Activated T-helper 17 cell treated with anti-CD3 and anti-CD28 coated beads, Interleukin-2, amount 50 U/mL, for 72 hours (primary cell): ENCODE measurements at regions not wholly inside any gene's neighbourhood (a gene's known extent, or its start where the extent isn't known, plus 50 kb on each side); places are given as distances from the start of the nearest gene placed in this dataset.

Experiments
- ATAC-seq: fragments of 150-1000 bp; cut with Tn5 transposase; replicated peaks from 2 replicates; pipeline ENCODE4 v1.10.0; 2021; ENCODE audit warnings: mild to moderate bottlenecking, moderate library complexity
- H3K27ac Mint-ChIP-seq: one replicate; pipeline ENCODE4 v1.8.0; 2022; ENCODE audit warnings: mixed read lengths
- H3K27me3 Mint-ChIP-seq: one replicate; pipeline ENCODE4 v1.8.0; 2022; ENCODE audit warnings: mixed read lengths
- H3K36me3 Mint-ChIP-seq: one replicate; pipeline ENCODE4 v1.8.0; 2022; ENCODE audit warnings: low read depth, mild to moderate bottlenecking, mixed read lengths
- H3K4me1 Mint-ChIP-seq: one replicate; pipeline ENCODE4 v1.8.0; 2022; ENCODE audit warnings: mixed read lengths
- H3K4me3 Mint-ChIP-seq: one replicate; pipeline ENCODE4 v1.8.0; 2022; ENCODE audit warnings: mild to moderate bottlenecking, mixed read lengths
- H3K9me3 Mint-ChIP-seq: one replicate; pipeline ENCODE4 v1.8.0; 2022; ENCODE audit warnings: mixed read lengths

DNA sequence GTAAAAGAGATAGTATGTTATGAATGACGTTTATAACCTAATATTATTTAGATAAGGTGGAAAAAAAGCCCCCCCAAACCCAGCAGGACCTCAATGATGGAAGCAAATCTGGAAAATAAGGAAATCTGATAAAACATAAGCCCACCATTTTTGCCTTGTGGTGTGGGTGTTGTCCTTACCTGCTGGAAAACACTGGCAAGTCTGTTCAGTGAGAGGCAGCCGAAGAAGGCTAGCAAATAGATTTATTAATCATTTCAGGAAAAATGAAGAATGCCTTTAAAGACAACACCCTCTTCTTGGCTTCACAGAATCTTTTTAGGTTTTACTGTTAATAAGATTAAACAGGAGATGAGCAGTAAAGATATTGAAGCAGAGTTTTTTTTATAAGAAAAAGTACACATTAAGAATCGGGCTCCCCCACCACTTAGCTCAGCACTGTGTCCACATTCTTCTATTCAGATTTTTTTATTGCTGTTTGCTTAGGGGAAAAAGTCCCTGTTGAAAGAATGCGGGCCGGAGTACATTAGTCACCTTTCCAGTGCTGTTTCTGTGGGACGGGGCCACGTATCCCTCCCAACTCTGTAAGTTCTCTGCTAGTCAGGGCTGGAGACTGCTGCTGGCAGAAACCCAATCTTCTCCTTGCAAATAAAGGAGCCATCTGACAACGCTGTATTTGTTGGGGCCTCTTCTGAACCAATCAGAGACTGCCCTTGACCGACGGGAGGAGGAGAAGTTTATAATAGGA lies 104.1 kb downstream of the EVX1 start:
- Mint-ChIP-seq H3K36me3 (no peaks in the 10 kb centered on the region), H3K27ac (no peak overlapping the region), H3K27me3 (peaks cover 18% of the 10 kb centered on the region), H3K9me3 (no peaks in the 10 kb centered on the region), H3K4me1 (no peaks in the 10 kb centered on the region), H3K4me3 (no peak overlapping the region)
- no peak for ATAC-seq

- H3K27ac Mint-ChIP-seq = no peak overlapping the region
- no peak for ATAC-seq
- H3K36me3 Mint-ChIP-seq = no peaks in the 10 kb centered on the region
- H3K4me3 Mint-ChIP-seq = no peak overlapping the region
- H3K4me1 Mint-ChIP-seq = no peaks in the 10 kb centered on the region
- no peaks in the 10 kb centered on the region for H3K9me3 Mint-ChIP-seq
- peaks cover 15% of the 10 kb centered on the region for H3K27me3 Mint-ChIP-seq
Measured at GRCh38 chr7:27347276-27347640, 104.7 kb downstream of the EVX1 start.

DNA sequence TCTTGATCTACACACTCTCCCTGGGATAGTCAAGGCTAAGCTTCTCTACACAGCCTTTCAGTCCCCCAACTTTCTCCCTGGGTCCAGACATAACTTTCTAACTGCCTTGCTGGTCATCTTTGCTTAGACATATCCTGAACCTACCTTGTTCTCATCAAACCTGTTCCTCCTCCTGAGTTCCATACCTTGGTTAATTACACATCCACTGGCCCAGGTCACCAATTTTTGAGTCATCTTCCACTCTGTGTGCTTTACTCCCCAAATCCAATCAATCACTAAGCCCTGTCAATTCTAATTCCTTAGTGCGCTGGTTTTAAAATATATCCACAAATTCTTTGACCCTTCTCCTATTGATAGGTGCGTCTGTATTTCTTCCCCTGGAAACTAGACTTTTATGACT lies 107.0 kb downstream of the EVX1 start:
- Mint-ChIP-seq H3K36me3 (no peaks in the 10 kb centered on the region), H3K9me3 (no peaks in the 10 kb centered on the region), H3K27me3 (peaks cover 18% of the 10 kb centered on the region), H3K4me3 (no peak overlapping the region), H3K4me1 (no peaks in the 10 kb centered on the region), H3K27ac (no peak overlapping the region)
- no peak for ATAC-seq

DNA sequence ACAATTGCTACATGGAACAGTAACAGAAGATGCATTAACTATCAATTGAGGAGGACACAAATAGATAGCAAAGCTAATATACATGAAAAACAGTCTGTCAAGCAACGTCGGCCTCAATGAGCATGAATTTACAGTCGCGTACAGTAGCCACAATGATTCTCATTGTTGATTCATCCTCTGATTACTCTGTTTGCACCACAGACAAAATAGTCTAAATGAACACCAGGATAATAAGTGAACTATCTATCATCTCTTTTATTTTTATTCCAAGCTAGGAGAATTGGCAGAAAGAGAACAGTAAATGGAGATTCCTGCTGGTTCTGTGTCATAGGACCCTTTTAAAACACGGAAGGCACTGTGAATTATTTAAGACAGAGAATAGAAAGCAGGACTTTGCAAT lies 108.5 kb downstream of the EVX1 start:
- no peak for ATAC-seq
- no peak overlapping the region for H3K4me3 Mint-ChIP-seq
- no peaks in the 10 kb centered on the region for H3K36me3 Mint-ChIP-seq
- no peaks in the 10 kb centered on the region for H3K4me1 Mint-ChIP-seq
- H3K27ac Mint-ChIP-seq = no peak overlapping the region
- H3K27me3 Mint-ChIP-seq = peaks cover 18% of the 10 kb centered on the region
- H3K9me3 Mint-ChIP-seq = no peaks in the 10 kb centered on the region

- Mint-ChIP-seq H3K27ac (no peak overlapping the region), H3K4me3 (no peak overlapping the region), H3K36me3 (no peaks in the 10 kb centered on the region), H3K27me3 (peaks cover 18% of the 10 kb centered on the region), H3K9me3 (no peaks in the 10 kb centered on the region), H3K4me1 (no peaks in the 10 kb centered on the region)
- ATAC-seq = no peak
Measured at GRCh38 chr7:27351786-27352185, 109.2 kb downstream of the EVX1 start.

GRCh38 chr7:27359181-27360125 lies 116.9 kb downstream of the EVX1 start:
- H3K27me3 Mint-ChIP-seq = peaks cover 12% of the 10 kb centered on the region
- no peaks in the 10 kb centered on the region for H3K4me1 Mint-ChIP-seq
- H3K36me3 Mint-ChIP-seq = no peaks in the 10 kb centered on the region
- no peak overlapping the region for H3K4me3 Mint-ChIP-seq
- ATAC-seq = no peak
- no peaks in the 10 kb centered on the region for H3K9me3 Mint-ChIP-seq
- no peak overlapping the region for H3K27ac Mint-ChIP-seq

GRCh38 chr7:27361522-27361921 lies 118.9 kb downstream of the EVX1 start:
- H3K4me1 Mint-ChIP-seq = no peaks in the 10 kb centered on the region
- no peak overlapping the region for H3K4me3 Mint-ChIP-seq
- no peak overlapping the region for H3K27ac Mint-ChIP-seq
- ATAC-seq = no peak
- no peaks in the 10 kb centered on the region for H3K9me3 Mint-ChIP-seq
- no peaks in the 10 kb centered on the region for H3K36me3 Mint-ChIP-seq
- H3K27me3 Mint-ChIP-seq = peaks cover 12% of the 10 kb centered on the region

DNA sequence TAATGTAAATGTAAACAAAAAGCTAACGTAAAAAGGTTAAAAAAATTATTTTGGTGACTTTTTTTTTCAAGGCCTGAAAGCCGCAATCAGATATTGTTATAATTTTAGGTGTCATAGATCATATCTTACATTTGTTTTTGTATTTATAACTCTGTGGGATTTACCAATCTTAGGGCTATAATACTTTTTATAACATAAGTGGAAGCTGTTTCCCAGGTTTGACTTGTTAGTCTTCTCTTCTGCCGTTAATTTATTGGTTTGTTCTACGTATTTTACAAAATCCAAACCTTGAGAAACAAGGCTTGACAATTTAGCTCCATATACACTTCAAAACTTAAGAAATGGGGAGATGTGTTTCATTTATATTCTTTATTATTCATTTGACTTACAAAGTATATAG lies 119.4 kb downstream of the EVX1 start:
- Mint-ChIP-seq H3K27me3 (peaks cover 12% of the 10 kb centered on the region), H3K9me3 (no peaks in the 10 kb centered on the region), H3K4me3 (no peak overlapping the region)

GRCh38 chr7:27364344-27364758 lies 121.7 kb downstream of the EVX1 start:
- Mint-ChIP-seq H3K9me3 (no peaks in the 10 kb centered on the region), H3K36me3 (no peaks in the 10 kb centered on the region), H3K4me3 (no peak overlapping the region), H3K4me1 (no peaks in the 10 kb centered on the region), H3K27ac (no peak overlapping the region), H3K27me3 (peaks cover under 1% of the 10 kb centered on the region)
- ATAC-seq = no peak

More for the DNA sequence above, 119.4 kb downstream of the EVX1 start:
- Mint-ChIP-seq H3K36me3 (no peaks in the 10 kb centered on the region), H3K27ac (no peak overlapping the region), H3K4me1 (no peaks in the 10 kb centered on the region)
- ATAC-seq = no peak

GRCh38 chr7:27367179-27367932 lies 124.8 kb downstream of the EVX1 start:
- Mint-ChIP-seq H3K36me3 (no peaks in the 10 kb centered on the region), H3K9me3 (no peaks in the 10 kb centered on the region), H3K27me3 (peaks cover 4% of the 10 kb centered on the region), H3K4me3 (no peak overlapping the region), H3K4me1 (no peaks in the 10 kb centered on the region), H3K27ac (no peak overlapping the region)
- no peak for ATAC-seq

GRCh38 chr7:27367933-27368549 lies 125.4 kb downstream of the EVX1 start:
- H3K27me3 Mint-ChIP-seq = peaks cover 4% of the 10 kb centered on the region
- no peaks in the 10 kb centered on the region for H3K36me3 Mint-ChIP-seq
- H3K4me3 Mint-ChIP-seq = no peak overlapping the region
- no peaks in the 10 kb centered on the region for H3K9me3 Mint-ChIP-seq
- no peaks in the 10 kb centered on the region for H3K4me1 Mint-ChIP-seq
- H3K27ac Mint-ChIP-seq = no peak overlapping the region
- peak; percentile 12 for ATAC-seq

GRCh38 chr7:27374958-27375841 lies 132.6 kb downstream of the EVX1 start:
- no peak overlapping the region for H3K27ac Mint-ChIP-seq
- no peak for ATAC-seq
- H3K36me3 Mint-ChIP-seq = no peaks in the 10 kb centered on the region
- no peaks in the 10 kb centered on the region for H3K9me3 Mint-ChIP-seq
- no peak overlapping the region for H3K4me3 Mint-ChIP-seq
- peaks cover 14% of the 10 kb centered on the region for H3K27me3 Mint-ChIP-seq
- H3K4me1 Mint-ChIP-seq = no peaks in the 10 kb centered on the region

DNA sequence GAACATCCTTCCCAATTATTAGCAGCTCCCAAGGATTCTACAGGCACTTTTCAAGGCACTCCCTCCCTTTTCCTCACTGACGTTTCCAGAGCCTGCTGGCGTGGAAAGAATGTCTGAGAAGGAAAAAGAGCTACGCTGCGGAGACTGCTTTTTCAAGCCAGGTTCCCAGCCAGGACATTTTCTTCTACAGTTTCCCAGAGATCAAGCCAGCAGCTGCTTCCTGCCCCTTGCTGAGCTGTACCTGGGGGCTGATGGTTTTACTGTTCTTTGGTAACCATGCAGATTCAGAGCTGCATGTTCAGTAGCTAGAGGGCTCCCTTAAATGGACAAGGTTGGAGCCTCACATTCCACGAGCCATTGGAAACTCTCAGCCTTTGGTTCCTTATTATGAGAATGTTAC lies 133.4 kb downstream of the EVX1 start:
- Mint-ChIP-seq H3K4me1 (no peaks in the 10 kb centered on the region), H3K9me3 (no peaks in the 10 kb centered on the region), H3K27me3 (peaks cover 14% of the 10 kb centered on the region), H3K27ac (no peak overlapping the region), H3K4me3 (no peak overlapping the region), H3K36me3 (no peaks in the 10 kb centered on the region)
- ATAC-seq = no peak
